Activated CD8-positive, alpha-beta T cell treated with anti-CD3 and anti-CD28 coated beads for 36 hours (primary cell): ENCODE measurements at regions not wholly inside any gene's neighbourhood (a gene's known extent, or its start where the extent isn't known, plus 50 kb on each side); places are given as distances from the start of the nearest gene placed in this dataset.

ENCODE experiments used
- ATAC-seq: fragments of 200-7000 bp; cut with Tn5 transposase; one replicate; pipeline ENCODE4 v1.10.0; 2021; ENCODE audit warnings: mild to moderate bottlenecking, moderate library complexity
- CTCF ChIA-PET: fragments of 350-600 bp; sonication (Branson Sonifier 250); formaldehyde crosslinking; loops from one replicate; lab custom pipeline; 2021; ENCODE audit warnings: antibody characterized with exemption; lab: Charles Lee
- POLR2A ChIA-PET: fragments of 350-600 bp; sonication (Branson Sonifier 250); formaldehyde crosslinking; loops from one replicate; lab custom pipeline; 2021; ENCODE audit warnings: antibody characterized with exemption; lab: Charles Lee
- DNase-seq: peaks from one replicate; pipeline ENCODE4 v3.0.0-alpha.2; 2020
- H3K27ac Mint-ChIP-seq: one replicate; pipeline ENCODE4 v1.8.0; 2021; ENCODE audit warnings: mild to moderate bottlenecking, mixed read lengths
- H3K27me3 Mint-ChIP-seq: one replicate; pipeline ENCODE4 v1.8.0; 2021; ENCODE audit warnings: mixed read lengths
- H3K36me3 Mint-ChIP-seq: one replicate; pipeline ENCODE4 v1.8.0; 2021; ENCODE audit warnings: low read depth, mixed read lengths
- H3K4me1 Mint-ChIP-seq: one replicate; pipeline ENCODE4 v1.8.0; 2021; ENCODE audit warnings: low read depth, mixed read lengths
- H3K4me3 Mint-ChIP-seq: one replicate; pipeline ENCODE4 v1.8.0; 2021; ENCODE audit warnings: mild to moderate bottlenecking, moderate library complexity, mixed read lengths
- H3K9me3 Mint-ChIP-seq: one replicate; pipeline ENCODE4 v1.8.0; 2021; ENCODE audit warnings: mixed read lengths
- CTCF ChIP-seq: fragments of 200-600 bp; IDR thresholded peaks from one replicate; pipeline ENCODE4 v1.8.0; 2022; ENCODE audit warnings: antibody characterized with exemption, mild to moderate bottlenecking
- intact Hi-C: fragments of 100-400 bp; cut with micrococcal nuclease; formaldehyde crosslinking; loops from one replicate; pipeline ENCODE4 v1.10.0; 2022

- ATAC-seq (no peak), DNase-seq (no peak)
- intact Hi-C loops: no loop called here
- Mint-ChIP-seq H3K4me1 (no peaks in the 10 kb centered on the region), H3K36me3 (no peaks in the 10 kb centered on the region), H3K27me3 (no peaks in the 10 kb centered on the region), H3K4me3 (no peak overlapping the region), H3K9me3 (peaks cover 9% of the 10 kb centered on the region), H3K27ac (no peak overlapping the region)
- POLR2A ChIA-PET: no interaction called here
- no peak for TF ChIP-seq CTCF
- CTCF ChIA-PET: no interaction called here
Observed at GRCh38 chr20:11030351-11030750, 356.6 kb upstream of the JAG1 start.

- H3K4me3 Mint-ChIP-seq: no peak overlapping the region
- CTCF ChIA-PET: no interaction called here
- ATAC-seq: no peak
Observed at GRCh38 chr20:11031300-11031699, 357.5 kb upstream of the JAG1 start.

GRCh38 chr20:11032611-11033010 lies 358.8 kb upstream of the JAG1 start:
- ATAC-seq: no peak
- intact Hi-C loops: no loop called here
- no peak for DNase-seq
- Mint-ChIP-seq H3K4me1 (no peaks in the 10 kb centered on the region), H3K27me3 (no peaks in the 10 kb centered on the region), H3K4me3 (no peak overlapping the region), H3K36me3 (no peaks in the 10 kb centered on the region), H3K9me3 (peaks cover 11% of the 10 kb centered on the region), H3K27ac (no peak overlapping the region)
- POLR2A ChIA-PET: no interaction called here
- TF ChIP-seq CTCF: no peak
- CTCF ChIA-PET: no interaction called here

More at GRCh38 chr20:11031300-11031699, 357.5 kb upstream of the JAG1 start:
- Mint-ChIP-seq H3K27ac (no peak overlapping the region), H3K9me3 (peaks cover 9% of the 10 kb centered on the region), H3K4me1 (no peaks in the 10 kb centered on the region), H3K36me3 (no peaks in the 10 kb centered on the region), H3K27me3 (no peaks in the 10 kb centered on the region)
- DNase-seq: no peak
- no peak for TF ChIP-seq CTCF
- intact Hi-C loops: no loop called here
- POLR2A ChIA-PET: no interaction called here

GRCh38 chr20:11034025-11034424 lies 360.2 kb upstream of the JAG1 start:
- ChIA-PET POLR2A (no interaction called here), CTCF (no interaction called here)
- no peaks in the 10 kb centered on the region for H3K4me1 Mint-ChIP-seq
- no peak for ATAC-seq
- H3K27me3 Mint-ChIP-seq: no peaks in the 10 kb centered on the region
- H3K36me3 Mint-ChIP-seq: no peaks in the 10 kb centered on the region
- TF ChIP-seq CTCF: no peak
- peaks cover 11% of the 10 kb centered on the region for H3K9me3 Mint-ChIP-seq
- H3K27ac Mint-ChIP-seq: no peak overlapping the region
- DNase-seq: no peak
- H3K4me3 Mint-ChIP-seq: no peak overlapping the region
- intact Hi-C loops: no loop called here

- H3K4me3 Mint-ChIP-seq: no peak overlapping the region
- POLR2A ChIA-PET: no interaction called here
- H3K9me3 Mint-ChIP-seq: peaks cover 9% of the 10 kb centered on the region
- no peak overlapping the region for H3K27ac Mint-ChIP-seq
- CTCF ChIA-PET: no interaction called here
- DNase-seq: no peak
- no peaks in the 10 kb centered on the region for H3K36me3 Mint-ChIP-seq
- no peak for TF ChIP-seq CTCF
- intact Hi-C loops: no loop called here
- H3K27me3 Mint-ChIP-seq: no peaks in the 10 kb centered on the region
- H3K4me1 Mint-ChIP-seq: no peaks in the 10 kb centered on the region
- no peak for ATAC-seq
Observed at GRCh38 chr20:11035211-11035610, 361.4 kb upstream of the JAG1 start.
